HG02970 (cell line): ENCODE measurements at regions not wholly inside any gene's neighbourhood (a gene's known extent, or its start where the extent isn't known, plus 50 kb on each side); places are given as distances from the start of the nearest gene placed in this dataset.
A peak's percentile ranks its signal among the peaks of the same experiment; 100 is the strongest.
"Not testable (repeated sequence)": the region's sequence is repeated elsewhere in the genome, so short reads cannot be mapped to it uniquely, and the experiment has no call there.

Experiments
- ATAC-seq: cut with Tn5 transposase; IDR thresholded peaks from one replicate; pipeline ENCODE4 v1.9.1; 2021; ENCODE audit warnings: mild to moderate bottlenecking, moderate library complexity, moderate number of reproducible peaks; ENCODE audit not compliant: unreplicated experiment, low FRiP score

DNA sequence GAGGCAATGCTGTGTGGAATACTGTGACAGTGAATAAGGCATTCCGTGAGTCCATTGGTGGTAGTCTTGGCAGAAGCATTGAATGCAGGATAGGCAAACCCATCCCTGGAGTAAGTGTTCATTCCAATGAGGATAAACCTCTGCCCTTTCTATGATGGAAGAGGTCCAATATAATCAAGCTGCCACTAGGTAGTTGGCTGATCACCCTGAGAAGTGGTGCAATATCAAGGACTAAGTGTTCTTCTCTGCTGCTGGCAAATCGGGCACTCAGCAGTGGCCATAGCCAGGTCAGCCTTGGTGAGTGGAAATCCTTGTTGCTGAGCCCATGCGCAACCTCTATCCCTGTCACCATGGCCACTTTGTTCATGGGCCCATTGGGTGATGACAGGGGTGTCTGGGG, 70.1 kb downstream of the FBXO4 start:
- ATAC-seq: no peak

DNA sequence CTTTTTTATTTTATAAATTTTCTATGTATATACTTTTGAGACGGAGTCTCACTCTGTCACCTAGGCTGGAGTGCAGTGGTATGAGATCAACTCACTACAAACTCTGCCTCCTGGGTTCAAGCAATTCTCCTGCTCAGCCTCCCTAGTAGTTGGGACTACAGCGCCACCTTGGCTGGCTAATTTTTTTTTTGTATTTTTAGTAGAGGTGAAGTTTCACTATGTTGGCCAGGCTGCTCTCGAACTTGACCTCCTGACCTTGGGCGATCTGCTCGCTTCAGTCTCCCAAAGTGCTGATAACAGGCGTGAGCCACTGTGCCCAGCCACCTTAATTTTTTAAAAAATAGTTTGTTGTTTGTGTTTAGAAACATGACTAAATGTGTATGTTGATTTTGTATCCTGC, 76.6 kb downstream of the FBXO4 start:
- no peak for ATAC-seq

GRCh38 chr5:42003852-42004251, 78.8 kb downstream of the FBXO4 start:
- ATAC-seq: not testable (repeated sequence)

GRCh38 chr5:42005561-42006153, 80.6 kb downstream of the FBXO4 start:
- no peak for ATAC-seq

DNA sequence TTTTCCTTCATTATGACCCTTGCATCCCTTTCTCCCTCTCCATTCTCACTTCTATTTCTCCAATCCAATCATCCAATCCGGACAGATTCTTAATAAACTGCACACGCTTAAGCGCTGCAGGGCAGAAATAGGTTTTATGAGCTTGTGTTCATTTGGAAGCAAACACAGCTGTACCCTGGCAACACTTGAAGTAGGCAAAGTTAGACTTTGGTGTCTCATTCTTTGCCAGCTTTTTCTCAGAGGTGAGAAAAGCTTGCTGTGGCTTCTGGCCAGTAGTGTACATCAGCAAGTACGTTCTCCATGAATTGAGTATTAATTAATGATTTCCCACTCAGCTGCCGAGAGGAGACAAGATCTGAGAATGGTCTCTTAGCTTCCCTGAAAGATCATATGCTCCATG, 88.5 kb downstream of the FBXO4 start:
- no peak for ATAC-seq

- ATAC-seq: no peak
Observed at GRCh38 chr5:42015254-42015653, 90.2 kb downstream of the FBXO4 start.

- ATAC-seq: no peak
Observed at GRCh38 chr5:42015681-42016080, 90.6 kb downstream of the FBXO4 start.

GRCh38 chr5:42020788-42021530, 95.9 kb downstream of the FBXO4 start:
- no peak for ATAC-seq

GRCh38 chr5:42021923-42022322, 96.8 kb downstream of the FBXO4 start:
- no peak for ATAC-seq

DNA sequence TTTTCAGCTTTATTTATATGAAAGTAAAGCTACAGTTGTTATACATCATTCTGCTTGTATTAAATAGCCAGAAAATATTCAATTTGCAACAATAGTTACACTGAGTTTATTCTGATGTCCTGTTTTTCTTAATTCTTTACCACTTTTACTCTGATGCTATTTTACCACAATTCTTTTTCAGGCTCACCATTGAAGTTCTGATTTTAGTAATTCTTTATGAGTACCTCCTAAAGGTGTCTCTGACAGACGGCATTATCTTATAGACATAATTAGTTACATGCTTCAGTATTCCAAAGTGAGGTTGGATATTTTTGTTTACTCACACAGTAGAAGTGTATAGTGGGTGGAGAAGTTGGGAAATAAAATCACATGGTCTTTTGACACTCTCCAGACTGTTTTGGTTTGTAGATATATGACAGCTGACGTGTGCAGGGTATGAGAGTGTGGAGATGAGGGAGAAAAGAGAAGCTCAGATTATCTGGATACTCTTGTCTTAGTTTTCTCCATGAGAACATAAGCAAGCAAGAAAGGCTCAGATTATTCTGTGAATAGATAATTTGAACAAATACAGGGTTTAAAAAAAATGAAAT, 97.4 kb downstream of the FBXO4 start:
- ATAC-seq: no peak

- ATAC-seq: no peak
Observed at GRCh38 chr5:42026446-42026845, 101.4 kb downstream of the FBXO4 start.

GRCh38 chr5:42032137-42032536, 107.1 kb downstream of the FBXO4 start:
- no peak for ATAC-seq

DNA sequence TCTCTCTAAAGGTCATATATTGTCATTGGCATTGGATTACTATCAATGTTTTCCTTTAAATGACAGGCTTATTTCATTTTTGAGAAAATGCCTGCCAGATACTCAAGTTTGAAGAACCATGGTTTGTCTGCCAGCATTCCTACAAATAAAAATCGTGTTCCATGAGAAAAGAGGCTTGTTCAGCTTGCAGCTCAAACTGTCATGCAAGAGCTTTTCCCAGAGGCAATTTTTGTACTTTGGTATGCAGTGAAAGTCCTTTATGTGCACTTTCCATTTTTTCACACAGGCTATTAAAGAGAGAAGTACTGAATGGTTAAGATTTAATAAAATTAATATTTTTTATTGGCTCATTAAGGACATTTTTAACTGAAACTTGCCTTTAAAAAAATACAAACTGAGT, 110.4 kb downstream of the FBXO4 start:
- no peak for ATAC-seq

GRCh38 chr5:42036379-42036778, 111.3 kb downstream of the FBXO4 start:
- ATAC-seq: no peak

- ATAC-seq: no peak
Observed at GRCh38 chr5:42037379-42037932, 112.4 kb downstream of the FBXO4 start.

- ATAC-seq: no peak
Observed at GRCh38 chr5:42043400-42043799, 118.3 kb downstream of the FBXO4 start.

DNA sequence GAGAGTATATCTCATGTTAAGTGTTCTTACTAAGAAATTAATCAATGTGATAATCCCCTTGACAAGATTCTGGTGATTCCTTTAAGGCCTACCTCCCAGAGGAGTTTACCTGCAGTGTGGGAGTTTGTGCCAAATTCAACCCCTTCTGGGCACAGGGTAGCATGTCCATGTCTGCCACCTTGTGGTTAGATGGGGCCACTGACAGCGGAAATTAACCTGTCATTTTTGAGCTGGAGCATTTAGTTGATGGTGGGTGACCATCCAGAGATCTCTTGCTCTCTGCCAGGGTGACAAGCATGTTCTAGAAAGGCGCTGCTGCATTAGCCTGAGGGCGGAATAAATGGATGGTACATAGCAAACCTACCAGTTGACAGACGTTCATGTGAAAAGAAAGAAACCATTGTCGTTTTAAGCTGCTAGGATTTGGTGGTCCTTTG, 132.2 kb downstream of the FBXO4 start:
- peak; percentile 86 for ATAC-seq

GRCh38 chr5:42059291-42059690, 134.2 kb downstream of the FBXO4 start:
- ATAC-seq: no peak

GRCh38 chr5:42059778-42060464, 134.8 kb downstream of the FBXO4 start:
- ATAC-seq: no peak

DNA sequence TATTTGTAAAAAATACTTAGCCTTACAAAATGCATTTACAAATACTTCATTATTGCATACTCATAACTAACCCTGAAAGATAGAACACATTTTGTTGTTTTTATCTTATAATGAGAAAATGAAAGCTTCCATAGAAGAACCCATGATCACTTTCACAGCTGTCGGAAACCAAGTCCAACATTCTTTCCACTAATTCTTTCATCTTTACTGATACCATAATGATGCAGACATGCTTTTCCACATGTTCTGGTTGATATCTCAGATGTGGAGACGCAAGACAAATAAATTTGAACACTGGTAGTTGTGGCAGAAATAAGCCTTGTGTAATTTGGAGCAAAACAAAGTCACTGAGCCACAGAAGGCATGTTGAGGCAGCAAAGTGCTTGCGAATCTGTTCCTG, 136.0 kb downstream of the FBXO4 start:
- ATAC-seq: no peak

DNA sequence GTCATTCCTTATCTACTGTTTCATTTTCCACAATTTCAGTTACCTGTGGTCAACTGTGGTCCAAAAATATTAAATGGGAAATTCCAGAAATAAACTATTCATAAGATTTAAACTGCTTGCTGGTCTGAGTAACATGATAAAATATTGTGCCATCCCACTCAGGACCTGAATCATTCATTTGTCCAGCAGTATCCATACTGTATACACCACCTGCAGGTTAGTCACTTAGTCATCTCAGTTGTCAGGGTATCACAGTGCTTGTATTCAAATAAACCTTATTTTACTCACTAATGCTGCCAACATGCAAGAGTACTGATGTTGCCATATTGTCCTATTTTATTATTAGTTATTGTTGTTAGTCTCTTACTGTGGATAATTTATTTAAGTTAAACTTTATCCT, 139.7 kb downstream of the FBXO4 start:
- no peak for ATAC-seq
